WERI-Rb-1 (cell line): ENCODE measurements at regions not wholly inside any gene's neighbourhood (a gene's known extent, or its start where the extent isn't known, plus 50 kb on each side); places are given as distances from the start of the nearest gene placed in this dataset.

Experiments
- DNase-seq: peaks from one replicate; pipeline ENCODE4 v3.0.0-alpha.2; 2020
- H3K27ac ChIP-seq: fragments of 250-450 bp; sonication (Bioruptor Pico); 2 replicates; pipeline ENCODE4 v1.5.1; 2020; ENCODE audit warnings: mild to moderate bottlenecking, moderate library complexity
- H3K27me3 ChIP-seq: fragments of 250-450 bp; sonication (Bioruptor Pico); 2 replicates; pipeline ENCODE4 v1.5.1; 2021; ENCODE audit warnings: mild to moderate bottlenecking, low read depth, moderate library complexity; ENCODE audit not compliant: insufficient read depth, severe bottlenecking
- H3K36me3 ChIP-seq: fragments of 250-450 bp; sonication (Bioruptor Pico); 2 replicates; pipeline ENCODE4 v1.5.1; 2020; ENCODE audit warnings: mild to moderate bottlenecking, moderate library complexity
- H3K4me3 ChIP-seq: 2 replicates; pipeline ENCODE4 v1.5.1; 2011; ENCODE audit warnings: low read depth, mild to moderate bottlenecking, control low read depth, low read length
- H3K9me3 ChIP-seq: fragments of 250-450 bp; sonication (Bioruptor Pico); 2 replicates; pipeline ENCODE4 v1.5.1; 2021; ENCODE audit warnings: mild to moderate bottlenecking, moderate library complexity; ENCODE audit not compliant: severe bottlenecking
- TF ChIP-seq, protein P1 (sequence below): IDR thresholded peaks from 2 replicates; pipeline ENCODE4 v1.5.1; 2011; ENCODE audit warnings: low read depth, mild to moderate bottlenecking, control low read depth, inconsistent platforms, low read length

DNA sequence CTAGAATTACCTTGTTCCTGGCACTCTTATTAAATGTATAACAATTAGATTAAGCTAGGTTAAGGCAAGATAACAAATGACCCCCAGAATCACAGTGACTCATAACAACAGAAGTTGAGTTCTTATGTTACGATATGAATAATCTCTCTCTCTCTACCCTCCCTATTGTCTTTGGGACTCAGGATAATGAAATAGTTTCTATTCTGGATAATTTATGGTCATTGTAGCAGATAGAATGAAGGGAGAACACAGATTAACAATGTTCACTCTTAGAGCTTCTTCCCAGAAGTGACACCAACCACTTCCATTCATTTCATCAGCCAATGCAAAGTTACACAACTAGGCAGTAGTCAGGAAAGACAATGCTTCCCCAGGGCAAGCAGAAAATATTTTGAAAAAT, 334.5 kb downstream of the C11orf87 start:
- TF ChIP-seq, protein P1, sequence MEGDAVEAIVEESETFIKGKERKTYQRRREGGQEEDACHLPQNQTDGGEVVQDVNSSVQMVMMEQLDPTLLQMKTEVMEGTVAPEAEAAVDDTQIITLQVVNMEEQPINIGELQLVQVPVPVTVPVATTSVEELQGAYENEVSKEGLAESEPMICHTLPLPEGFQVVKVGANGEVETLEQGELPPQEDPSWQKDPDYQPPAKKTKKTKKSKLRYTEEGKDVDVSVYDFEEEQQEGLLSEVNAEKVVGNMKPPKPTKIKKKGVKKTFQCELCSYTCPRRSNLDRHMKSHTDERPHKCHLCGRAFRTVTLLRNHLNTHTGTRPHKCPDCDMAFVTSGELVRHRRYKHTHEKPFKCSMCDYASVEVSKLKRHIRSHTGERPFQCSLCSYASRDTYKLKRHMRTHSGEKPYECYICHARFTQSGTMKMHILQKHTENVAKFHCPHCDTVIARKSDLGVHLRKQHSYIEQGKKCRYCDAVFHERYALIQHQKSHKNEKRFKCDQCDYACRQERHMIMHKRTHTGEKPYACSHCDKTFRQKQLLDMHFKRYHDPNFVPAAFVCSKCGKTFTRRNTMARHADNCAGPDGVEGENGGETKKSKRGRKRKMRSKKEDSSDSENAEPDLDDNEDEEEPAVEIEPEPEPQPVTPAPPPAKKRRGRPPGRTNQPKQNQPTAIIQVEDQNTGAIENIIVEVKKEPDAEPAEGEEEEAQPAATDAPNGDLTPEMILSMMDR = no peak
- H3K36me3 ChIP-seq = no peaks in the 10 kb centered on the region
- H3K4me3 ChIP-seq = no peak overlapping the region
- DNase-seq = no peak
- peaks cover 3% of the 10 kb centered on the region for H3K9me3 ChIP-seq
- no peak overlapping the region for H3K27ac ChIP-seq
- H3K27me3 ChIP-seq = no peaks in the 10 kb centered on the region

DNA sequence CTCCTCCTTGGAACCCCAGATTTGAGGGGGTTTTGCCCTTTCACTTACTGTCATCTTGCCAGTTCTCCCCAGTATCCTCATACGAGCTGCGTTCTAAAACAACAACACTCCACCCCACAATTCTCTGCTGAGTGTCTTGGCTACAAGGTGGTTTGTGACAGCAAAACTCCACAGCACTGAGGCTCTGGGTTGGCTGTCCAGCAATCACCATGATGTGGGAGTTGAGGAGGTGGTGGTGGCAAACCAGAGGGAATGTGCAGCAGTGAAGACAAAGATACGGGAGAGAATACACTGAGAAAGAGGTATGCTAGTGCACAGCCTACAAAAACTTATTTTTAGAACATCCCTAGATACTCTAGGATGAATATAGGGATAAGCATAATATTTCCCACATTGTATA, 335.0 kb downstream of the C11orf87 start:
- H3K27ac ChIP-seq = no peak overlapping the region
- peaks cover 3% of the 10 kb centered on the region for H3K9me3 ChIP-seq
- DNase-seq = no peak
- no peak overlapping the region for H3K4me3 ChIP-seq
- TF ChIP-seq, protein P1 = no peak
- no peaks in the 10 kb centered on the region for H3K27me3 ChIP-seq
- no peaks in the 10 kb centered on the region for H3K36me3 ChIP-seq

DNA sequence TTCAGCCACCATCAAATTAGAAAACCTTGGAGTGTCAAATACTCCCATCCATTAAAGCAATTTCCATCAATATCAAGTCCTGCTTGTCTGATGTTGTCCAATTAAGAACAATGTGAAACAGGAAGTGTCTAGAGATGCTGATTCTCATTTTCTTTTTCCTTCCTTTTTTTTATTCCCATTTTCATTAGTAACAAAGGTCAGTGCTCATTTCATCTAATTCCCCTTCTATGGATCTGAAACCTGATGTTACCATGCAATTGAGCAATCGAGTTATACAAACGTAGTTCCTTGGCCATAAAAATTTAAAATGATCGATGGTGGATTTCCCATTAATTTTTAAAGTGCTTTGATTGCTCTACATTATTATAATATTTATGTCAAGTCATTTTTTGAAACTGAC, 330.6 kb upstream of the ZC3H12C start:
- Histone ChIP-seq H3K36me3 (no peaks in the 10 kb centered on the region), H3K9me3 (peaks cover 3% of the 10 kb centered on the region), H3K4me3 (no peak overlapping the region), H3K27me3 (no peaks in the 10 kb centered on the region), H3K27ac (no peak overlapping the region)
- TF ChIP-seq, protein P1 = no peak
- no peak for DNase-seq

DNA sequence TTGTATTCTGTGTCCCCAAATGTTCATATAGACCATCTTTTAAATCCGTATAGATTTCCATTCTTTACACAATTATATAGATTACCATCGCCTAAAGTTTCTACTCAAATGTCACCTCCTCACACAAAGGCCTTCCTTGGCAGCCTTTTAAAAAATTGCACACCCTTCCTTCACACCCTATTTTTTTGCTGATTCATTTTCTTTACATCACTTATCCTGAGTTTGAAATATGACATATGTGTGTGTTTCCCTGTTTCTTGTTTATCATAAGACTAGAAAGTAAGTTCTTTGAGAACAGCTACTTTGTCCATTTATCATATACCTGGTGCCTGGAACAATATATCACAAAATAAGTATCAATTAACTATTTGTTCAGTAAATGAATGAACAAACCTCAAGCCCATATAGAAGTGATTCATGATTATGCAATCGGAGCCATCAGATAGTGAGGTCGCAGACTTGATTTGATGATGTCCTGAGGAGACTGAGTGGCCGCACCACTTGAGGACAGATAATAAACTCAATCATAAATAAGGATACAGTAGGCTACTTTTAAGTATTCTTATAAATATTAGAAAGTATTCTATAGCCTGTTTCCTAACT, 327.4 kb upstream of the ZC3H12C start:
- no peak overlapping the region for H3K4me3 ChIP-seq
- no peaks in the 10 kb centered on the region for H3K36me3 ChIP-seq

DNA sequence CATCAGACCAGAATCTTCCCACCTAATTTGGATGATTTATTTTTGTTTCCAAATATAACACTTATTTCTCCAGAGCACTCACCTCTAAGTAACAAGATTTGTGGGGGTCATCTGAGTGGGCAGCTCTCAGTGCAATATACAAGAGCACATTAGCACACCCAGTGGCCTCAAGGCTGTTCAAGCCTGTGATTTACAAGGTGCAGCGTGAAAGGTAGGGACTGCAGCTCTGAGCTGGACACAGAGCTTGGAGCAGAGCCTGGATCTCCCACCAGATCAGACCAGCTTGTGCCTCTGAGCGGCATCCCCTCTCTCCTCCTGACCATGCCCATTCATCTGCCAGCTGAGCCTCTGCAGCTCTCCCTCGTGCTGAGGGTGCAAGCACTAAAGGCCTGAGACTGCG, 323.3 kb upstream of the ZC3H12C start:
- Histone ChIP-seq H3K9me3 (no peaks in the 10 kb centered on the region), H3K4me3 (no peak overlapping the region), H3K27me3 (no peaks in the 10 kb centered on the region), H3K27ac (no peak overlapping the region), H3K36me3 (no peaks in the 10 kb centered on the region)
- DNase-seq = peak; percentile 9
- TF ChIP-seq, protein P1 = no peak

More for the DNA sequence above, 327.4 kb upstream of the ZC3H12C start:
- TF ChIP-seq, protein P1 = no peak
- no peak for DNase-seq
- no peak overlapping the region for H3K27ac ChIP-seq
- no peaks in the 10 kb centered on the region for H3K9me3 ChIP-seq
- H3K27me3 ChIP-seq = no peaks in the 10 kb centered on the region

DNA sequence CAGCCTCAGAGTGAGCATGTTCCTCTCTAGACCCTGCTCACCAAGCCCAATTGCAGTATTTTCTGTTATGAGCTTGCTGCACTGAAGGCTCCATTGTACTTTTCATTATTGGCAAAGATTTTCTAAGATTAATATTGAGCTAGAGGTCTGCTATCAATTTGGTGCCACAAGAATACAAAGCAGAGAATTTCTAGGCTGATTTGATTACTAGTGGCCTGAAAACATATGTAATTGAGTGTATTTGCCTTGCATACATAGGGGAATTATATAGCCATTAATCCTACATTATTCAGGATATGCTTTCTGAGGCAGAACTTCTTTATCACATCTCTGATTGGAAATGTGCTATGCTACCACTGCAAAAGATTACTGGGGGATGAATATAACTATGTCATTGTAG, 322.9 kb upstream of the ZC3H12C start:
- TF ChIP-seq, protein P1 = no peak
- Histone ChIP-seq H3K9me3 (no peaks in the 10 kb centered on the region), H3K4me3 (no peak overlapping the region), H3K27ac (no peak overlapping the region), H3K36me3 (no peaks in the 10 kb centered on the region), H3K27me3 (no peaks in the 10 kb centered on the region)
- DNase-seq = no peak
